ENCODE measurements at regions not wholly inside any gene's neighbourhood (a gene's known extent, or its start where the extent isn't known, plus 50 kb on each side); places are given as distances from the start of the nearest gene placed in this dataset.
A peak's percentile ranks its signal among the peaks of the same experiment; 100 is the strongest.

GRCh38 chr2:189299974-189300373 lies 120.4 kb upstream of the COL5A2 start:
- Mint-ChIP-seq H3K9me3 (peaks cover 6% of the 10 kb centered on the region), H3K4me1 (no peaks in the 10 kb centered on the region), H3K4me3 (no peak overlapping the region), H3K27me3 (ENCODE audit: low read depth, poor library complexity) (no peaks in the 10 kb centered on the region), H3K36me3 (ENCODE audit: low read depth) (peaks cover 6% of the 10 kb centered on the region), H3K27ac (no peak overlapping the region)
- no peak for TF ChIP-seq CTCF (IDR thresholded peaks at IDR 0.05)
- DNase-seq: no peak

GRCh38 chr2:189300916-189301315 lies 121.4 kb upstream of the COL5A2 start:
- TF ChIP-seq CTCF (IDR thresholded peaks at IDR 0.05): no peak
- Mint-ChIP-seq H3K27me3 (ENCODE audit: low read depth, poor library complexity) (no peaks in the 10 kb centered on the region), H3K9me3 (peaks cover 5% of the 10 kb centered on the region)

GRCh38 chr2:189302274-189302948 lies 122.8 kb upstream of the COL5A2 start:
- no peak for DNase-seq
- peak overlapping the region; percentile 34 for H3K27ac Mint-ChIP-seq
- no peaks in the 10 kb centered on the region for H3K36me3 Mint-ChIP-seq (ENCODE audit: low read depth)
- no peak overlapping the region for H3K4me3 Mint-ChIP-seq
- H3K4me1 Mint-ChIP-seq: no peaks in the 10 kb centered on the region
- TF ChIP-seq CTCF (IDR thresholded peaks at IDR 0.05): no peak
- H3K9me3 Mint-ChIP-seq: no peaks in the 10 kb centered on the region
- H3K27me3 Mint-ChIP-seq (ENCODE audit: low read depth, poor library complexity): no peaks in the 10 kb centered on the region

More at GRCh38 chr2:189300916-189301315, 121.4 kb upstream of the COL5A2 start:
- Mint-ChIP-seq H3K4me3 (no peak overlapping the region), H3K4me1 (no peaks in the 10 kb centered on the region), H3K36me3 (ENCODE audit: low read depth) (peaks cover 5% of the 10 kb centered on the region), H3K27ac (no peak overlapping the region)
- DNase-seq: no peak

- DNase-seq: no peak
- Mint-ChIP-seq H3K4me3 (no peak overlapping the region), H3K36me3 (ENCODE audit: low read depth) (no peaks in the 10 kb centered on the region), H3K27me3 (ENCODE audit: low read depth, poor library complexity) (no peaks in the 10 kb centered on the region), H3K9me3 (no peaks in the 10 kb centered on the region), H3K4me1 (no peaks in the 10 kb centered on the region), H3K27ac (no peak overlapping the region)
- TF ChIP-seq CTCF (IDR thresholded peaks at IDR 0.05): no peak
Observed at GRCh38 chr2:189304360-189304759, 124.8 kb upstream of the COL5A2 start.

GRCh38 chr2:189305291-189305943 lies 125.9 kb upstream of the COL5A2 start:
- no peak for TF ChIP-seq CTCF (IDR thresholded peaks at IDR 0.05)
- H3K4me1 Mint-ChIP-seq: no peaks in the 10 kb centered on the region
- no peaks in the 10 kb centered on the region for H3K9me3 Mint-ChIP-seq
- no peaks in the 10 kb centered on the region for H3K36me3 Mint-ChIP-seq (ENCODE audit: low read depth)
- H3K4me3 Mint-ChIP-seq: no peak overlapping the region
- no peaks in the 10 kb centered on the region for H3K27me3 Mint-ChIP-seq (ENCODE audit: low read depth, poor library complexity)
- H3K27ac Mint-ChIP-seq: no peak overlapping the region
- no peak for DNase-seq

- DNase-seq: no peak
- no peaks in the 10 kb centered on the region for H3K27me3 Mint-ChIP-seq (ENCODE audit: low read depth, poor library complexity)
- H3K4me1 Mint-ChIP-seq: no peaks in the 10 kb centered on the region
- no peak for TF ChIP-seq CTCF (IDR thresholded peaks at IDR 0.05)
- no peak overlapping the region for H3K27ac Mint-ChIP-seq
- H3K9me3 Mint-ChIP-seq: no peaks in the 10 kb centered on the region
- H3K36me3 Mint-ChIP-seq (ENCODE audit: low read depth): no peaks in the 10 kb centered on the region
- no peak overlapping the region for H3K4me3 Mint-ChIP-seq
Observed at GRCh38 chr2:189306525-189306924, 127.0 kb upstream of the COL5A2 start.
